DMS153 (cell line): ENCODE measurements at regions not wholly inside any gene's neighbourhood (a gene's known extent, or its start where the extent isn't known, plus 50 kb on each side); places are given as distances from the start of the nearest gene placed in this dataset.

Source experiments
- DNase-seq: peaks from one replicate; lab custom pipeline; 2025; lab: John Stamatoyannopoulos, UW

DNA sequence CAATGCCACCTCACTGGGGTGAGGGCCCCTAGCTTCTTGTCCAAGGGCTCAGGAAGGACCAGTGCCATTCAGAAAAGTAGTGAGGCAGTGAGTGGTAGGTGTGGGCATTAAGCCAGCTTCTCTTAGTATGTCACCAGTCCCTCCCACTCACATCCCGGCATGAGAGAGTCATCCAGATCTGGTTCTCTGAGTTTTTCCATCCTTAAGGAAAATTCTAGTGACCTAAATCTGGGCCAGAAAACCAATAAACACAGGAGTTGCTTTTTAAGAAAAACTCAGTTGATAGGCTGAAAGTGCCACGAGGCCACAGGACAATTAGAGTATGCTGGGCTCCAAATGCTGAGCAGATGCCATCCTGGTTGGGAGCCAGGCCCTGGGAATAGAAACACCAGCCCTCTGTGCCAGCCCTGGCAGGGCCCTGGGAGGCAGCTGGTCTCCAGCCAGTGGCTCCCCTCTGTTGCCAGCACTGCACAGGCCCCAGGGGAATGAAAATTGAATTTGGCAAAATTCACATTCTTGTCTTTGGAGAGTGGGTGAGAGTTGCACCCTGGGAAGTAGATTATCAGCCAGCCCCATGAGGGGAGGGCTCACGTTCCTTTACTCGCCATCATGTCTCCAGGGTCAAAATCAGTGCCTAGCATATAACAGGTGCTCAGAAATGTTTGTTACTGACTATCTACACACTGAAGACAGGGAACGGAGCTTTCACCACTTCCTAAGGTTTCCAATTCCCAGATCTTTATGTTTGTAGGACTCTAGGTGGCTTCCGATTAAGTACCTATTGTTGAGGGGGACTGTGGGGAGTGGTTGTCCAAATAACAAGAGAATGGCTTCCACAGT, 52.8 kb downstream of the FAM43A start:
- no peak for DNase-seq

DNA sequence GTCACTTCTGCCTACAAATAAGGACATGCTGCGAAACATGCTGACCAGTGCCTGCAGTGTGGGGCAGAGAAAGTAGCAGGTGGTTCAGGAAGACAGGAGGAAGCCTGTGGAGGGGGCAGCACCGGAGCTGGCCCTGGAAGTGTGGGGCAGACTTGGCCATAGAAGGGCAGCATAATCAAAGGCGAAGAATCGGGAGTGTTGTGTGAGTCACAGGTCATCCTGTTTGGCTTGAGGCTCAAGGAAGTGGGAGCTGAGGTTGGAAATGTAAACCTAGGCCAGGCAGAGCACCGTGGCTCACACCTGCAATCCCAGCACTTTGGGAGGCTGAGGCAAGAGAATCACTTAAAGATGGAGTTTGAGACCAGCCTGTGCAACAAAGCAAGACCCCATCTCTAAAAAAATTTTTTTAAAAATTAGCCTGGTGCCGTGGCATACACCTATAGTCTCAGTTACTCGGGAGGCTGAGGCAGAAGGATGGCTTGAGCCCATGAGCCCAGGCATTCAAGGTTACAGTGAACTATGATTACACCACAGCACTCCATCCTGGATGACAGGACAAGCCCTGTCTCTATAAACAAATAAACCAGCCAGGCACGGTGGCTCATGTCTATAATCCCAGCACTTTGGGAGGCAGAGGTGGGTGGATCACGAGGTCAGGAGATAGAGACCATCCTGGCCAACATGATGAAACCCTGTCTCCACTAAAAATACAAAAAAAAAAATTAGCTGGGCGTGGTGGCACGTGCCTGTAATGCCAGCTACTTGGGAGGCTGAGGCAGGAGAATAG, 54.0 kb downstream of the FAM43A start:
- DNase-seq: no peak

DNA sequence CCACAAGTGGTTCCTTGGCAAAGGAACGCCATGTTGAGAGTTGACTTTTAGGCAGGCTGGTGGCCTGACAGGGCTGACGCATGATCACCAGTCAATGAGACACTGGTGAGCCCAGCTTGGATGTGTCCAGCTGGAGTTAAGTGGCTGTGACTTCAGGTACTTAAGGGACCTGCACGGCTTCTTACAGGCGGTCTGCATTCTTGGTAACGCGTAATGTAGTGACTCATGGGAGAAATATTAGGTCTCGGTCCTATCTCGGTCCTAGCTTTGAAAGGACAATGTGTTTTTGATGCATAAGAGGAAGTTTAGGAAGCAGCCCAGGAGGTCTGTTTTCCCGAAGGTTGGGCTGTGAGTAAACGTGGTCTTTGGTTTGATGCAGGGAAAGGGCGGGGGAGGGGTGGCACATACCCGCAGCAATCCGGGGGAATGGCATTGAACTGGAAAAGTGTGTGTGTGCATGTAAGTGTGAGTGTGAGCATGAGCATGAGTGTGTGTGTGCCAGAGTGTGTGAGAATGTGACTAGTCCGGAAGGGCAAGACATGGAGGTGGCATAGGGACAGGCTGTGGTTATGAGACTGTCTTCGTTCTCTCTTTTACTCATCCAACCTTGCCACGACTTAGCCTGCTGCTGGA, 55.3 kb downstream of the FAM43A start:
- no peak for DNase-seq

DNA sequence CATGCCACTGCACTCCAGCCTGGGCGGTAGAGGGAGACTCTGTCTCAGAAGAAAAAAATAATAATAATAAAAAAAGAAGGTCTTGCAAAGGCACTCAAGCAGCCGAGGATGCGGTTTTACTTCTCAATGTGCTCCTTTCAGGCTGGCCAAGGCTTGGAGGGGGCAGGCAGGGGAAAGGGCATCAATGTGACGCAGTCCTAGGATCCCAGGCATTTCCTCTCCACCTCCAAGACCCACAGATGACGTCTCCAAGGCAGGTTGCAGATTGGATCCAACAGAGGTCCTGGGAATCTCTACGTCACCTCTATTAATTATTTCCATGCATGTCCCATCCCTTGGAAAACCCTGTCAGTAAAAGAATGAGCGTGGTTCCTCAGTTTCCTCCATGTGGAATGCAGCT, 56.2 kb downstream of the FAM43A start:
- DNase-seq: no peak

DNA sequence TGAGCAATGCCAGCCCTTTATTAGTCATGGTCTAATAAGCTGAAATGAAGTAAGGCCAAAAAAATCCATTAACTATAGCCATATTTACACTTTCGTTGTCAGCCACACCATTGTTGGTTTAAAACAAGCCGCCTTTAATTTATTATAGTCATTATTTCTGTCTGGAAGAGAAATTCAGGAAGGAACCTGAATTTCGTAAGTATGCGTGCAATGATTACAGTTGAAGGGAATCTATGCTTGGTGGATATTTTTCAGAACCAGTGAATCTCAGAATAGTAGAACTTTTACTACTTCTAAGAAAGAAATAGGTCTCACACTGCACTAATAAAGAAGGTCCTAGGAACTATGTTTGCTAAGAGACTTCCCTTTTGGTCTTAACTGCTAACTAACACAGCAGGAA, 59.1 kb downstream of the FAM43A start:
- no peak for DNase-seq

DNA sequence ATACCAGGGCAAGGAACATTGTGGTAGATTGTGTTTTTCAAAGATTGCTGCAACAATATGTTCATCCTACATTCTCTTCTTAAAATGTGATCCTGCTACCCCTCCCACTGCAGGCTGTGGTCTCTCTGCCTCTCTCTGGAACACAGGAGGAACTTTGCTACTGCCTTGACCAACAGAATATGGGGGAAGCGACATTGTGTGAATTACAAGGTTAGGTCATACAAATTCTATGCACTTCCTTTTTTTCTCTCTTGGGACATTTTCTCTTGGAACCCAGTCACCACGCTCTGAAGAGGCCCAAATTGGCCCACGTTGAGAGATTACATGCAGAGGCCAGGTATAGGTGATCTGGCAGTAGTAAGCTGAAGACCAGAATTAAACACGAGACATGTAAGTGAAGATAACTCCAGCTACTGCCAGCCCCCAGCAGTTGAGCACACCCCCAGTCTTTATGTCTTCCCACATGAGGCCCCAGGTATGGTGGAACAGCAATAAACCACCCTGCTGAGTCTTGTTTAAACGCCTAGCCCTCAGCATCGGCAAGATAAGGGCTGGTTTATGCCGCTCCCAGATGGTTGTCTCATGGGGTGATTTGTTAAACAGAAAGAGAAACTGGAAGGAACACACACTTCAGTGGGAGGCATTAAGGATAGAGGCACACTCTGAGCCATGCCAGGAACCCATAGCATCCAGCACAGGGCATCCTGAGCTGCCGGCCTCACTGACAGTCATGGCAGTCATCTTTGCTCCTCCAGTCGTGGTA, 59.9 kb downstream of the FAM43A start:
- no peak for DNase-seq

DNA sequence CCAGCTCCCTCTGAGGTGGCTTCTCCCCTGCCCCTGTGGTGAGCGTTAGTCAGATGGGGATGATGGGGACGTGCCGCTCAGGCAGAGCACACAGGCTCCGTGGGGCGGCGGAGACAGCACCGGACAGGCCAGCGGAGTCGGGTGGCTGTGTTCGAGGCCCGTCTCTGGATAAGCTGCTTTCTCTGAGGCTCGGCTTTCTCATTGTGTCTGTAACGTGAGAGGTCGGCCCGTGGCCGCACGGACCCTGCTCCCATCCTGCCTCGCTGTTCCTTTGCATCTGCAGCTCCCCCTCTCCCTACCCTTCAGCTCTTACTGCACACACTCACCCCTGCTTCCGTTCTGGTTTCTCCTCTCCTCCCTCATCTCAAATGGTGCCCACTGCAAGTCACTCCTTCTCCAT, 62.5 kb downstream of the FAM43A start:
- DNase-seq: no peak

DNA sequence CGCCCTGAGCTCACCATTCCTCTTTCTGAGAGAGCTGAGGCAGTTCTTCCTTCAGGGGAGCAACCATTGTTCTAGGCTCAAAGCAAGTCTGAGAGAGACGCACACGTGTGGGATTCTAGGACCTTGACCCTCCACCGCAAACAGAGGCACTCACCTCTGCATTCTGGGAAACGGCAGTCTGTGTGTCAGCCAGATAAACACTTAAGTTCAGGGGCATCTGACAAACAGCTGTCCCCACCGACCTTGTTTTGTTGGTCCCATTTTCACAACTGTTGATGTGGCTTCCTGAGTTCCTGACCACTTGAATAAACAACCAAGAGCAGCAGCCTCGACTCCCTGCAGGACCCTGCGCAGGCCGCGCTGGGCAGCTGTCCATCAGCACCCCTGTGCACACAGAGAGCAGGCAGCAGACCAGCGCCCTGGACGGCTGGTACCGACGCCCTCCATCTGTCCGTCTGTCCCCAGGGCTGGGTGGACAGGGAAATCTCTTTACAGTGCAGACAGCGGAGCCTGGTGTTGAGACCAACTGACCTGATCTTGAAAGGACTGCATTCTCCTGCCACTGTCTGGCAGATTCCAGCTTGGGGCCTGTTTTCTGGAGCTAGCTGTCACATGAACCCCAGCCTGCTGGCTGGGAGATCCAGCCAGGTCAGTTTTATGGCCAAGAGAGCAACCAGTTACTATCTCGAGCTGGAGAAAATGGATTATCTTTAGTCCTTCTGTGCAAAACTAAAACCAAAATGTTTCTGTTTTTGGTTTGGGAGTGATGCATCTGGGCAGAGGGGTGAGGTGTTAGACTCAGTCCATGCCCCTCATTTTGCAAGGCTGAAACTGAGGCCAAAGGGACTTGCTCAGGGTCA, 64.2 kb downstream of the FAM43A start:
- DNase-seq: no peak

DNA sequence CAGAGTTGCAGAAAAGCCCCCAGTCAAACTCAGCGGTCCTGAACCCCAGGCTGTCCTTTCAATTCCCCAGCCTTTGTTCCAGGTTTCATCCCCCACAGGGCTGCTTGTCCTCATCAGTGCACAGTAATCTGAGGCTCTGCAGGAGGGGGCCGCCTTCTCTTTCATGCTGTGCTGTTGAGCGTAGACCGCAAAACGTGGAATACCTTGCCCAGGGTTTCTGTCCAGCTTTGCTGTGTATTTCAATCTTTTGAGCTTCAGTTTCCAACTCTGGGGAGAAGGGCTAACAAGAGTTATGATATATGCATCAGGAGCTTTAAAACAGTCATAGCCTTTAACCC, 64.8 kb downstream of the FAM43A start:
- DNase-seq: no peak

DNA sequence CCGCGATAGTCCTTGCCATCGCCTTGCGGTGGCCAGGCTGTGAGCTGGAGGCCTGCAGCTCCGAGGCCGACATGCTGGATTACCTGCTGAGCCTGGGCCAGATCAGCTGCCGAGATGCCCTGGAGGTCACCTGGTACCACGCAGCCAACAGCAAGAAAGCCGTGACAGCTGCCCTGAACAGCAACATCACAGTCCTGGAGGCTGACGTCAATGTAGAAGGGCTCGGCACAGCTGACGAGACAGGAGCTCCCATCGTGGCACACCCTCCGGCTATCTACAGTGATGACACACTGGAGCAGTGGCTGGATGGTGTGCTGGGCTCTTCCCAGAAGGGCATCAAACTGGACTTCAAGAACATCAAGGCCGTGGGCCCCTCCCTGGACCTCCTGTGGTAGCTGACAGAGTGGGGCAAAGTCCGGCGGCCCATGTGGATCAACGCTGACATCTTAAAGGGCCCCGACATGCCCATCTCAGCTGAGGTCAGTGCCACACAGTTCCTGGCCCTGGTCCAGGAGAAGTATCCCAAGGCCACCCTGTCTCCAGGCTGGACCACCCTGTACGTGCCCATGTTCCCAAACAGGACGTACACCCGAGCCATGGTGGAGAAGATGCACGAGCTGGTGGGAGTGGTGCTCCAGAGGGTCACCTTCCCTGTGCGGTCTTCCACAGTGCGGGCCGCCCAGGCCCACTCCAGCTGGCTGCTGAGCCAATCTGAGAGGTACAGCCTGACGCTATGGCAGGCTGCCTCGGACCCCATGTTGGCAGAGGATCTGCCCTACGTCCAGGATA, 70.2 kb downstream of the FAM43A start:
- no peak for DNase-seq

DNA sequence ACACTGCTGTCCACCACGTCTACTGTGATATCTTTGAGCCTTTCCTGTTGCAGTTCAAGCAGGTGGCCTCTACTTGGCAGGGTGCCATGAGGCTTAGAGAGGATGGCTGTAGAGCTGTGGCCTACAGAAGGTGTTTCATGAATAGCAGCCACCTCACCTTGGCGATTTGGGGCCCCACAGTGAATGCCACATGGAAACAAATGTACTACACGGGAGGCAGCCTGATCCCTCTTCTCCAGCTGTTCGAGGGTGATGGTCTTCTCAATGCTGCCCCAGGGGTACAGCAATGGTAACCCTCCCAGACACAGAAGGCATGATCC, 70.7 kb downstream of the FAM43A start:
- DNase-seq: peak; percentile 49

DNA sequence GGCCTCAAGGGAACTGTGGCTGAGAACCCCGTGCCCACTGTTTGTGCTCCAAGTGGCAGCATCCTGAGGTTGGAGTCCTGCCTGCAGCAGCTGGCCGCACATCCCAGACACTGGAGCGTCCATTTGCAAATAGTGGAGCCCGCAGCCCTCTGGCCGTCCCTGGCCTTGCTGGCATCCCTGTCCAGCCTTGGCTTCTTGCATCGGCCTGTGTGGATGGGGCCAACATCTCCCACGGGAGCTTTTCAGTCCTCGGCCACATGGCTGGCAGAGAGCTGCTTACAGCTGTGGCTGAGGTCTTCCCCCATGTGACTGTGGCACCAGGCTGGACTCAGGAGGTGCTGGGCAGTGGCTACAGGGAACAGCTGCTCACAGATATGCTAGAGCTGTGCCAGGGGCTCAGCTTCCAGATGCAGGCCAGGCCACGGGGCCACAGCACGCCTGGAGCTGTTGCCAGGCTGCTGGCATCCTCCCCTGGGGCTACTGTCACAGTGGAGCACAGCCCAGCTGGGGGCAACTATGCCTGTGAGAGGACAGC, 71.2 kb downstream of the FAM43A start:
- DNase-seq: no peak

DNA sequence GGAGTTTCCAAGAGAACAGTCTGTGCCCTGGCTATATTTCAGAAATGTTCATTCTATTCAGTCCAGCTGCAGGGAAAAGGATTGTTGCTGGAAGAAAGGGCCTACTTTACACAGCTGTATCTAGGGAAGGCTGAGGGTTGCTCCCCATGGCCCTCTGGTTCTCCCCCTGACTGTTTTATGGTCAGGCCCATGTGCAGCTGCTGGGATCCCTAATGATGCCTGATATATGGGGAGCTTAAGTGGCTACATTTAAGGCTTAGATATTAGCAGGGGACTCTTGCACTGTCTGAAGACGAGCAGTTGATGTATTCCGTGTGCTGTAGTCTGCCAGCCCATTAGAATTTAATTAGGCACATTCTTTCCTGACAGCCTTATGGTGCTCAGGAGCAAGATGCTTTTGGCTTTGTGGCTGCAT, 72.0 kb downstream of the FAM43A start:
- DNase-seq: no peak

DNA sequence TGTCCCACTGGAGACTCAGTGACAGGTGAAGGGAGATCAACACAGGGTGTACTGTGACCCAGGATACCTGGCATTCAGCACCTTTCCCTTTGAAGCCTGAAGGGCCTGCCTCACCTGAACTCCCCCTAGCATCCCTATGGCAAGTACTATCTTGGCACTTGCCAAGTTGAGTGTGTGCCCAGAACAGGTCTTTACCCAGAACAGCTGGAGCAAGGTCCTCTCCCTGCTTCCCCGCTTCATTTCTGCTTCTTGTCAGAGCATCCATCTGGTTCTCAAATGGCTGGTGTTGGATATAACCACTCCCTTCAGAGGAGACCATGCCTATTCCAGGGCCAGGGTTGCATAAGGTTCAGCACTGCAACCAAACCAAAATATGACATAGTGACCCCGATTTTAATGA, 73.0 kb downstream of the FAM43A start:
- DNase-seq: no peak

DNA sequence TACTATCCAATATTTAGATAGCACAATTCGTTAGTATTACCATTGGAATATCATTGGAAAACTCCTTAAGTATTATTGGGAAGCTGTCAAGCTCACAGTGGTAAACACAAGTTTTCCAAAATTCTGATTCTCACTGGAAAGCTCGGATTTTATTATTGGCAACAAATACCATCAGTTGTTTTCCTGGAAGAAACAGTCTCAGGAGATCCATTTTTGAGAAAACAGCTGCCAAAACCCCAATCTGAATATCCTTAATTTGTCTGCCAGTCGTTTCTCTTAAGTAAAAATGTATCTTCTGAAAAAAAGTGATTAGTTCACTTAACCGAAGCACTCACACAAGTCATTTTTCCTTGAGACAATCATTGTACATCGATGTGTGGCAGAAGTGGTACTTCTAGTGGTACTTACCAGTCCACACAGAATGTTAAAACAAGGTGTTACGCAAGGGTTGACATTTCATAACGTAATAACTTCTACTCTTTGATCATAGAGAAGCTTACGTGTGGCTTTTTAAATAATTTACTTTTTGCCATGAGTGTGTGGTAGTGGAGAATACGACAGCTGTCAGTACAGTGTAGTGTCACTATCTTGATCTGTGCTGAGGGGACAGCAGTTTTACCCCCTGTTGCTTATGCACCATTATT, 74.9 kb downstream of the FAM43A start:
- no peak for DNase-seq

DNA sequence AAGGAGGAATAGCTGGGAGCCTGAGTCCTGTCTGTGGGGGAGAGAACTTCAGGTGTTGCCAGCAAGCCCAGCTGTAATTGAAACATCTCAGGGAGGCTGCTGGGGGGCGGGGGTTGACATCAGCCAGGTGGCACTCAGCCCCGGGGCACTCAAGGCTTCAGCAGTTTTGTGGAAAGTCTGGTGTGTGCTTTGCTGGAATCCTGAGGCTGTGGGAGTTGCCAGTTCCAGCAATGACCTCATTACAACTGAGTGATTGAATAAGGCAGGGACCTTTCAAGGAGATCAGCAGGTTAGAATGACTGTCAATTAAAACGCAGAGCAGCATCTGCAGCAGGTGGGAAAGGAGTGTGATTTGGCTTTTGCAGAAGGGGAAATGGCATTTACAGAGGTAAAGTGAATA, 75.7 kb downstream of the FAM43A start:
- DNase-seq: peak; percentile 39

DNA sequence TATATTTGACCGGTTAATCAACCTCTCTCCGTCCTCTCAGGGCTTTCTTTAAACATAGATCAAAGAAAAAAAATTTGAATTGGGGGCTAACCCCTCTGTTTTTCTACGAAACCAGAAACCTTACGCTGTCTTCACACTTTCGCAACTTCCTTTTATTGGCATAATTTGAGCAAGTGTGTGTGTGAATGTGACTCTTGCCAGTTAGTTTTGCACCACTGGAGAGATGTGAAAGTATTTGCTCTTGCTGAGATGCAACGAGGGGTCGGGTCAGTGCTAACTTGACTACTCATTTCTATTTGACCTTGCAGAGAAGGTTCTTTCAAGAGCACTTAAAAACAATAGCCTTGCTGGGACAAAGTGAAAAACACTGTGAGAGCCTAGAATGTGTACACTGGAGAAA, 81.2 kb downstream of the FAM43A start:
- DNase-seq: no peak

DNA sequence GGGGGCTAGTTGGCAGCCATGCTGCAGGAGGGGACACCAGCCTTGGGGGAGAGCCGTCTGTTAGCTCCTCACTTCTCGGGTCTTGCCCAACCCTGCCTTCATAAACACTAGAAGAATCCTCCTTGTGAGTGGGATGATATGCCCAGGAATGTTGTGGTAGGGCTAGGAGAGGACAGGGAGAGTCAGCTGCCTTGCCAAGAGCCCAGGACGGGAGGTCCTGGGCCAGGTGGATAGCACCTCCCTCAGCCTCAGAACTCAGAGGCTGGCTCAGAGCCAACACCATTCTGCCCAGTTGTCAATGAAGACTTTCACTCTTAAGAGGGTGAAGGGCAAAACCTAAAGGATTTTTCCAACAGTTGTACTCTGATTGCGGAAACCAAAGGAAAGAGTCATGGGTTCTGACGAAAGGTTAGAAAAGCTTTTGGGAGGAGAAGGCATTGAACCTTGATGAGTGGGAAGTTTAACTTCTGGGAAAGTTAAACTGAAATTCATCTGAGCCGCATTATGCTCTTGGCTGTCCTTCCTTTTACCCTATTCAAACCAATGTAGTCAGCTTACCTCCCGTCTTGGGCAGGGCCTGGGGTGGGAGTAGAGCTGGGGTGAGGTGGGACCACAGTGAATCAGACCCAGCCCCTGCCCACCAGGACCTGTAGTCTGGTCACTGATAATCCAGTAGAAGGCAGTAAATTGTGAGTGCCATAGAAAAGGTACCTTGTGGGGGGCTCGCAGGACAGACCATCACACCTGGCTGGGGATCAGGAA, 81.9 kb downstream of the FAM43A start:
- no peak for DNase-seq

DNA sequence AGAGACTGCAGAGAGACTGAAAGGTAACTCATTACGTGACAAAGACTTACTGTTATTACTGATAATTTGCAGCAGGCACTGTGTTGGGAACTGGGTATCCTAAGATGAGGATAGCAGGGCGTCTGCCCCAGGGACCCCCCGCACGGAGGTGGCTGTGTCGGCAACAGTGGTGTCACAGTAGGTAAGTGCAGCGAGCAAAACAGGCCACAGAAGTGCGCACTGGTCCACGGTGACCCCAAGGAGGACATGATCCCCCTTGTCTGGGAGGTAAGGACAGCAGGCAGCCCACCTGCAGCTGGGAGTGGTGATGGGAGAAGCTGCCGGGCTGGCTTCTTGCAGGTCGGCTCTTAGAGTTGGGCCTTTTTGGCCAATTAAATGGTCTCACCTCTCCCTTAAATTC, 82.9 kb downstream of the FAM43A start:
- DNase-seq: no peak
